Mucosa of descending colon (tissue), 3 donors: ENCODE measurements at regions not wholly inside any gene's neighbourhood (a gene's known extent, or its start where the extent isn't known, plus 50 kb on each side); places are given as distances from the start of the nearest gene placed in this dataset.

Experiments
- ATAC-seq: fragments of 200-7000 bp; cut with Tn5 transposase; one replicate; pipeline ENCODE4 v1.9.1; 2020; ENCODE audit warnings: mild to moderate bottlenecking, moderate library complexity
- DNase-seq, 3 donors: peaks; one replicate each; pipeline ENCODE4 v3.0.0-alpha.2; 2020
- H3K36me3 ChIP-seq: fragments of 200-600 bp; one replicate; pipeline ENCODE4 v1.8.0; 2021; ENCODE audit warnings: low read depth, mild to moderate bottlenecking
- H3K4me1 ChIP-seq: fragments of 200-600 bp; one replicate; pipeline ENCODE4 v1.8.0; 2021; ENCODE audit warnings: low read depth, mild to moderate bottlenecking
- H3K4me3 ChIP-seq: fragments of 200-600 bp; one replicate; pipeline ENCODE4 v1.8.0; 2021; ENCODE audit warnings: mild to moderate bottlenecking
- H3K9me3 ChIP-seq: fragments of 200-600 bp; one replicate; pipeline ENCODE4 v1.8.0; 2021; ENCODE audit warnings: mild to moderate bottlenecking
- intact Hi-C, 2 donors: fragments of 100-400 bp; cut with DNase I in 1 of 2; cut with micrococcal nuclease in 1 of 2; formaldehyde crosslinking; loops; one replicate each; pipeline versions ENCODE4 v1.11.0 to v1.11.1; 2022; cut with DNase I, micrococcal nuclease
- TF ChIP-seq, protein P1 (sequence below): fragments of 200-600 bp; IDR thresholded peaks from one replicate; pipeline ENCODE4 v1.8.0; 2022; ENCODE audit warnings: antibody characterized with exemption, mild to moderate bottlenecking
- donor health status: DM: no; HTN: no; CAD: no; lungs with moderate emphysema.
- donor health status: DM: no; HTN: no; CAD: no.
- donor health status: DM: no; HTN: yes; CAD: no.

GRCh38 chr7:131959106-131959812 is 402.8 kb upstream of the PODXL start:
- TF ChIP-seq, protein P1, sequence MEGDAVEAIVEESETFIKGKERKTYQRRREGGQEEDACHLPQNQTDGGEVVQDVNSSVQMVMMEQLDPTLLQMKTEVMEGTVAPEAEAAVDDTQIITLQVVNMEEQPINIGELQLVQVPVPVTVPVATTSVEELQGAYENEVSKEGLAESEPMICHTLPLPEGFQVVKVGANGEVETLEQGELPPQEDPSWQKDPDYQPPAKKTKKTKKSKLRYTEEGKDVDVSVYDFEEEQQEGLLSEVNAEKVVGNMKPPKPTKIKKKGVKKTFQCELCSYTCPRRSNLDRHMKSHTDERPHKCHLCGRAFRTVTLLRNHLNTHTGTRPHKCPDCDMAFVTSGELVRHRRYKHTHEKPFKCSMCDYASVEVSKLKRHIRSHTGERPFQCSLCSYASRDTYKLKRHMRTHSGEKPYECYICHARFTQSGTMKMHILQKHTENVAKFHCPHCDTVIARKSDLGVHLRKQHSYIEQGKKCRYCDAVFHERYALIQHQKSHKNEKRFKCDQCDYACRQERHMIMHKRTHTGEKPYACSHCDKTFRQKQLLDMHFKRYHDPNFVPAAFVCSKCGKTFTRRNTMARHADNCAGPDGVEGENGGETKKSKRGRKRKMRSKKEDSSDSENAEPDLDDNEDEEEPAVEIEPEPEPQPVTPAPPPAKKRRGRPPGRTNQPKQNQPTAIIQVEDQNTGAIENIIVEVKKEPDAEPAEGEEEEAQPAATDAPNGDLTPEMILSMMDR = no peak
- intact Hi-C loops = no loop called here
- Histone ChIP-seq H3K36me3 (no peaks in the 10 kb centered on the region), H3K9me3 (no peaks in the 10 kb centered on the region), H3K4me3 (no peak overlapping the region), H3K4me1 (no peaks in the 10 kb centered on the region)
- DNase-seq (no peak), ATAC-seq (peak; percentile 25)

DNA sequence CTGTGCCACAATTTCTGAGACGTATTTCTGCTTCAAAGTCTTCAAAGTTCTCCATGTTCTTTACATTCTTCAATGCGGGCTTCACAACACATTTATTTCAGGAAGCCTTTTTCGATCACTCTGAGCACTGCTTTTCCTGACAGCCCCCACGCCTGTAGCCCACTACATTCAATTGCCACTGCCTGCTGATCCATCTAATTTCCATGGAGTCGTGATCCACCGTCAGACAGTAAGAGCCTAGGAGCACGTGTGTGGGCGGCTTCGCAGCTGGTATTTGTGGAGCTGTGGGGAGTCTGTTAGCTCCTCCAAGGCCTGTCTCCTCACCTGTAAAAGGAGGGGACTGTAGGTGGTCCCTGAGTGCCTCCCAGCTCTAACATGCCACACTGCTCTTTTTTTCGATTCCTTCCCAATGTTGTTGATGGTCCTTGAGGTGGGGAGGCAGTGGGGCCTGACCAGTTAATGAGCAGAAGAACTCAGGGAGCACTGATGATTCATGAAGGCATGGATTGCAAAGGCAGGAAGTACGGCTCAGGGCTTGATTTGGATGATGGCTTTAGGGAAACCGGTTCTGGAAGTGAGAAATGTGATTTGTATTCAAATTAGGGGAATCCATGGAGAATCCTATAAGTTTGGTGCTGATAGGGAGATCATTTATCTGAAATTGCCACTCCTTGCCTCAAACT is 401.1 kb upstream of the PODXL start:
- intact Hi-C loops = no loop called here
- TF ChIP-seq, protein P1 = no peak
- H3K4me1 ChIP-seq = no peaks in the 10 kb centered on the region
- H3K36me3 ChIP-seq = no peaks in the 10 kb centered on the region
- H3K4me3 ChIP-seq = no peak overlapping the region
- no peak for DNase-seq
- no peak for ATAC-seq
- no peaks in the 10 kb centered on the region for H3K9me3 ChIP-seq

DNA sequence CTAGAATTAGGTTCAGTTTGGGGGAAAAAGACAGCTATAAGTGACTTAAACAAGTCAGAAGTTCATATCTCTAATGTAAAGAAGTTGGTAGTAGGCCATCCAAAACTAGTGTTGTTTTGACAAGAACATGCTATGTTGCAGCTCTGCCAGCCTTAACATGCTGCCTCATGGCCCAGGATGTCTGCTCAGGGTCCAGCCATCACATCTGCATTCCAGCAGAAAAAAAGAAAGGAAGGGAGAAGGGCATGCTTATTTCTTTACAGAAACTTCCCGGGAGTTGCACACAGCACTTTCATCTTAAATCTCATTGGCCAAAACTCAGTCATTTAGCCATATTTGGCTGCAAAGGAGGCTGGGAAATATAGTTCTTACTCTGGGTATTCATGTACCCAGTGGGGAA is 400.4 kb upstream of the PODXL start:
- TF ChIP-seq, protein P1 = no peak
- intact Hi-C loops = no loop called here
- ATAC-seq (no peak), DNase-seq (no peak)
- Histone ChIP-seq H3K9me3 (no peaks in the 10 kb centered on the region), H3K4me1 (no peaks in the 10 kb centered on the region), H3K4me3 (no peak overlapping the region), H3K36me3 (no peaks in the 10 kb centered on the region)

DNA sequence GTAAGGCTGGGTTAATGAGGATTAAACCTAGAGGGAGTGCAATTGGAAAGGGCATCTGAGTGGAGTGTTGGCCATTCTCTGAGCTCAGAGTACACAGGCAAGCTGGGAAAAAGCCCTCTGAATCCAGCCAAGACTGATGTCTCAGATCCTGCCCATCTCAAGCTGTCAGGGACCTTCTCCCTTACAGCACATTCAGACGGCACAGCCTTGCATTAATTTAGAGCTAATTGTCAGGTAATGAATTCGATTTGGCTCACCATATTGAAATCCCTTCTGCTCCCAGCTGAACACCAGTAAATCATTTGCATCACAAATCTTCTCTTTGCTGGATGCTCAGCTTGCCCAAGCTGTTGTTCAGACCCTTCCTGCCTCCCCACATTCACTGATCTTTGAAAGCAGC is 399.3 kb upstream of the PODXL start:
- DNase-seq = no peak
- H3K4me3 ChIP-seq = no peak overlapping the region
- ATAC-seq = no peak
- no peaks in the 10 kb centered on the region for H3K4me1 ChIP-seq
- no peaks in the 10 kb centered on the region for H3K9me3 ChIP-seq
- intact Hi-C loops = no loop called here
- TF ChIP-seq, protein P1 = no peak
- no peaks in the 10 kb centered on the region for H3K36me3 ChIP-seq

DNA sequence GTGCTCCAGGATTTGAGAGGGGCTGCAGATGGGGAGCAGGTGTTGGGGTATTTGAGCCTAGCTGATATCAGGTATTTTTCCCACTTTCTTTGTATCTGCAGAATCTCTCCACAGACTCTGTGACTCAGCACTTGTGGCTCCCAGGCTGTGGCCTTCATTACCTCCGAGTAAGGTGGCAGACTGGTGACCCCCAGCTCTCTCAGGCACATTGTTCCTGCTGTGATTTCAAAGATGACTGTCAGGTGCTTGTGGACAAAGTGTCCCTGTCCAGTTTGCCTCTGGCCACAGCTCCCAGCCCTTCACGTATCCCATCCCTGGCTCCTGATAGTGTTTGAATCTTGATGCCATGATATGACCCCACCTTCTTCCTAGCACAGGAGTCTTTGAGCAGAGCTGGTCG is 396.8 kb upstream of the PODXL start:
- Histone ChIP-seq H3K36me3 (no peaks in the 10 kb centered on the region), H3K9me3 (no peaks in the 10 kb centered on the region), H3K4me1 (peaks cover 14% of the 10 kb centered on the region), H3K4me3 (no peak overlapping the region)
- ATAC-seq (no peak), DNase-seq (no peak)
- intact Hi-C loops = no loop called here
- TF ChIP-seq, protein P1 = no peak
